Transverse colon (tissue), 4 donors: ENCODE measurements at regions not wholly inside any gene's neighbourhood (a gene's known extent, or its start where the extent isn't known, plus 50 kb on each side); places are given as distances from the start of the nearest gene placed in this dataset.
A peak's percentile ranks its signal among the peaks of the same experiment; 100 is the strongest.

Experiments used
- DNase-seq: peaks from one replicate; pipeline ENCODE4 v3.0.0-alpha.2; 2019
- H3K27ac ChIP-seq, 4 donors: fragments of 200-600 bp; sonication (generic); 2 replicates each; pipeline ENCODE4 v1.5.1; 2016 to 2018; ENCODE audit warnings: inconsistent platforms in 4 of 4
- H3K27me3 ChIP-seq: fragments of 200-600 bp; sonication (generic); 2 replicates; pipeline ENCODE4 v1.5.1; 2017; ENCODE audit warnings: inconsistent platforms
- H3K36me3 ChIP-seq, 4 donors: fragments of 200-600 bp; sonication (generic); 2 replicates each; pipeline ENCODE4 v1.5.1; 2017 to 2019; ENCODE audit warnings: inconsistent platforms in 4 of 4
- H3K4me1 ChIP-seq, 4 donors: fragments of 200-600 bp; sonication (generic); 2 replicates each; pipeline ENCODE4 v1.5.1; 2017 to 2020; ENCODE audit warnings: inconsistent platforms in 4 of 4
- H3K4me3 ChIP-seq, 4 donors: fragments of 200-600 bp; sonication (generic); 1 replicate in 1 of 4; 2 replicates in 3 of 4; pipeline versions ENCODE4 v1.5.1 to v1.6.1; 2017 to 2019; ENCODE audit warnings: inconsistent platforms in 4 of 4
- H3K9me3 ChIP-seq, 2 donors: fragments of 200-600 bp; sonication (generic); 2 replicates each; pipeline ENCODE4 v1.5.1; 2017 to 2019; ENCODE audit warnings: inconsistent platforms in 2 of 2
- CTCF ChIP-seq, 5 experiments: fragments of 200-600 bp in 3 of 5; fragments of 450-650 bp in 2 of 5; sonication (generic) in 3 of 5; IDR thresholded peaks; 1 replicate in 2 of 5; 2 replicates in 3 of 5; pipeline ENCODE4 v1.5.1; 2016 to 2017; ENCODE audit warnings: antibody characterized with exemption in 5 of 5, inconsistent platforms in 3 of 5, mild to moderate bottlenecking in 2 of 5, moderate library complexity in 1 of 5
- EP300 ChIP-seq: sonication (generic); formaldehyde crosslinking; IDR thresholded peaks from one replicate; pipeline ENCODE4 v1.6.1; 2017; ENCODE audit warnings: antibody characterized with exemption, low read depth
- POLR2A ChIP-seq: fragments of 450-650 bp; IDR thresholded peaks from one replicate; pipeline ENCODE4 v1.6.1; 2016; ENCODE audit warnings: antibody characterized with exemption, mild to moderate bottlenecking, moderate library complexity
- POLR2AphosphoS5 ChIP-seq, 3 donors: sonication (generic); formaldehyde crosslinking; IDR thresholded peaks; one replicate each; pipeline ENCODE4 v1.6.1; 2016; ENCODE audit warnings: antibody characterized with exemption in 3 of 3
- WGBS, 2 donors: methylation state at CpG; one replicate each; pipeline ENCODE4 v1.1.5; 2018; ENCODE audit warnings: low coverage in 1 of 2; 5-methylcytosine and 5-hydroxymethylcytosine counted together
- in situ Hi-C, 4 donors: fragments of 200-750 bp; cut with MboI; loops; one replicate each; pipeline versions ENCODE4 v1.15.0 to v1.15.1; 2017; ENCODE audit warnings: low sequenced_read_pairs in 3 of 4, low pct_ligation_motif_present in 1 of 4, low pct_unique_long_range_greater_than_20kb in 1 of 4
- intact Hi-C: fragments of 100-400 bp; cut with DNase I; formaldehyde crosslinking; loops from one replicate; pipeline ENCODE4 v1.15.1; 2023; ENCODE audit warnings: low total_unique reads

GRCh38 chr10:36171953-36172940 is 530.2 kb upstream of the FZD8 start:
- 39 to 42% methylated on average over 10 of the region's 10 CpGs for WGBS, 2 donors
- intact Hi-C loops, result no loop called here
- in situ Hi-C loops, result loop anchor here in 1 of 4 donors (25.0 kb wide), 1 partner anchor 535 kb away; the partner anchor contains the start of gene FZD8

DNA sequence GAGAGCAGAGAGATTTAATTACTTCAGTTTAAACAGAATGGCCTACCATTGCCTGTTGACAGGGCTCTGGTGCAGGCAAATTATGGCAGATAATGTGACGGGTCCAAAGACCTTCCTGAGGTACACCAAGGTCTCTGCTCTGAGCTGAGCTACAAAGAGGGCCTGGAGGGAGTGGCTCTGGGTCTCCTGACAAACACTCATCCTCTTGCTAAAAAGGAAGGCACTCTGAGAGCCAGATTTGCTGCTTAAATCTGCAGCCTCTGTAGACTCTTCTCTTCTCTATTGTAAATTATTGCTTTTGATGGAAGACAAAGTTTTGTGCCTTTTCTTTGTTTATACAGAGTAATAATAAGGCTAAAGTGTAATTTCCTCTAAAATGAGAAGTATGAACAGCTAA is 529.5 kb upstream of the FZD8 start:
- H3K4me1 ChIP-seq, result peaks cover 0 to 12% (median 6%) of the 10 kb centered on the region in 4 donors
- in situ Hi-C loops (loop anchor here in 1 of 4 donors (25.0 kb wide), 1 partner anchor 534 kb away; the partner anchor contains the start of gene FZD8), intact Hi-C loops (no loop called here)
- H3K27ac ChIP-seq, result peak overlapping the region in 2 of 4 donors; percentile 13 to 28
- DNase-seq, result no peak
- TF ChIP-seq CTCF (IDR thresholded peaks at IDR 0.05) (no peak), POLR2AphosphoS5 (IDR thresholded peaks at IDR 0.05) (no peak), EP300 (no peak), POLR2A (no peak)
- H3K27me3 ChIP-seq, result no peaks in the 10 kb centered on the region
- no peak overlapping the region for H3K4me3 ChIP-seq
- H3K9me3 ChIP-seq, result no peaks in the 10 kb centered on the region
- H3K36me3 ChIP-seq, result no peaks in the 10 kb centered on the region
- 25 to 40% methylated on average over 1 of the region's 1 CpG for WGBS, 2 donors

More at GRCh38 chr10:36171953-36172940, 530.2 kb upstream of the FZD8 start:
- H3K4me1 ChIP-seq, result peaks cover 0 to 12% (median 6%) of the 10 kb centered on the region in 4 donors
- H3K27me3 ChIP-seq, result no peaks in the 10 kb centered on the region
- H3K27ac ChIP-seq, result peak overlapping the region in 3 of 4 donors; percentile 9 to 31 (median 9)
- TF ChIP-seq POLR2AphosphoS5 (IDR thresholded peaks at IDR 0.05), result no peak
- no peak for TF ChIP-seq EP300
- no peak for TF ChIP-seq POLR2A
- TF ChIP-seq CTCF (IDR thresholded peaks at IDR 0.05), result no peak
- no peaks in the 10 kb centered on the region for H3K36me3 ChIP-seq
- no peak for DNase-seq
- H3K4me3 ChIP-seq, result no peak overlapping the region
- H3K9me3 ChIP-seq, result no peaks in the 10 kb centered on the region

DNA sequence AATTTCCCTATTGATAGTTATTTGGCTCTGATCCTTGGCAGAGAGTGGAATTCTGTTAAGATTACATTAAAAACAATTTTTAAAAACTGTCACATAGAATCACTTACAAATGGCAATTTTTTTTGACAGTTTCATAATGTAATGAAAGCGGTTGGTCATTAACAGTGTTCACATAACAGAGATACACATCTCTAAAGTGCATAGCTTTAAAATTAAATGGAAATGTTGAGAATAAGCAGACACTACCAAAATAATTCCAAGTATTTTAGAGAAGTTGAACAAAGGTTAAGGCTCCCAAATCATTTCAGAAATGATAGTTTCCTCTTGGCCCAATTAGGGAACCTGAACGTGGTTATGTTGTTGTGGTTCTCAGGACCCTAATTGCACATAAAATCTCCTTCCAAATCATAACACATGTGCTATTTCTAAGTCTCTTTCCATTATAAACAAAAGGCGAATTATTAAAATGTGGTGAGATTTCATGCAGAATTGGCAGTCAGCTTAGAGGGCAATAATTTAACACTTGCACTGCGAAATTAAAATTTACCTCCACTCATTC is 528.9 kb upstream of the FZD8 start:
- intact Hi-C loops, result no loop called here
- in situ Hi-C loops, result loop anchor here in 1 of 4 donors (25.0 kb wide), 1 partner anchor 534 kb away; the partner anchor contains the start of gene FZD8
- peaks cover 0 to 12% (median 6%) of the 10 kb centered on the region in 4 donors for H3K4me1 ChIP-seq

More for the DNA sequence above, 528.9 kb upstream of the FZD8 start:
- WGBS, 2 donors, result 48 to 57% methylated on average over 4 of the region's 4 CpGs
- DNase-seq, result no peak
- no peaks in the 10 kb centered on the region for H3K9me3 ChIP-seq
- peak overlapping the region in 2 of 4 donors; percentile 13 to 28 for H3K27ac ChIP-seq
- H3K27me3 ChIP-seq, result no peaks in the 10 kb centered on the region
- H3K4me3 ChIP-seq, result no peak overlapping the region
- H3K36me3 ChIP-seq, result no peaks in the 10 kb centered on the region
- TF ChIP-seq EP300, result no peak
- TF ChIP-seq POLR2AphosphoS5 (IDR thresholded peaks at IDR 0.05), result no peak
- no peak for TF ChIP-seq CTCF (IDR thresholded peaks at IDR 0.05)
- no peak for TF ChIP-seq POLR2A
